HL-60/S4 treated with phorbol 12-myristate 13-acetate at 8.2 ng/mL for 4 days and 3 days (cell line): ENCODE measurements at regions not wholly inside any gene's neighbourhood (a gene's known extent, or its start where the extent isn't known, plus 50 kb on each side); places are given as distances from the start of the nearest gene placed in this dataset.

Experiments
- in situ Hi-C: fragments of 300-500 bp; cut with MboI; formaldehyde crosslinking; loops from 2 replicates; pipeline ENCODE4 v1.15.0; 2022; ENCODE audit warnings: low sequenced_read_pairs

GRCh38 chr2:59654710-59655109 is 898.7 kb downstream of the BCL11A start:
- in situ Hi-C loops = no loop called here

- in situ Hi-C loops = no loop called here
Measured at GRCh38 chr2:59653164-59653563, 900.3 kb downstream of the BCL11A start.

- in situ Hi-C loops = no loop called here
Measured at GRCh38 chr2:59630789-59631188, 922.7 kb downstream of the BCL11A start.

GRCh38 chr2:59627599-59627998 is 925.9 kb downstream of the BCL11A start:
- in situ Hi-C loops = no loop called here

- in situ Hi-C loops = no loop called here
Measured at GRCh38 chr2:59622599-59623308, 930.7 kb downstream of the BCL11A start.

- in situ Hi-C loops = no loop called here
Measured at GRCh38 chr2:59604123-59604522, 949.3 kb downstream of the BCL11A start.

GRCh38 chr2:59594671-59595222 is 958.7 kb downstream of the BCL11A start:
- in situ Hi-C loops = no loop called here

GRCh38 chr2:59590798-59591197 is 962.7 kb downstream of the BCL11A start:
- in situ Hi-C loops = no loop called here

- in situ Hi-C loops = no loop called here
Measured at GRCh38 chr2:59589881-59590280, 963.6 kb downstream of the BCL11A start.

- in situ Hi-C loops = no loop called here
Measured at GRCh38 chr2:59588286-59588685, 965.2 kb downstream of the BCL11A start.

- in situ Hi-C loops = no loop called here
Measured at GRCh38 chr2:59586176-59586575, 967.3 kb downstream of the BCL11A start.

- in situ Hi-C loops = no loop called here
Measured at GRCh38 chr2:59585655-59586054, 967.8 kb downstream of the BCL11A start.

- in situ Hi-C loops = no loop called here
Measured at GRCh38 chr2:59584958-59585357, 968.5 kb downstream of the BCL11A start.

- in situ Hi-C loops = no loop called here
Measured at GRCh38 chr2:59583173-59583765, 970.2 kb downstream of the BCL11A start.

GRCh38 chr2:59578349-59578748 is 975.1 kb downstream of the BCL11A start:
- in situ Hi-C loops = no loop called here

- in situ Hi-C loops = no loop called here
Measured at GRCh38 chr2:59575191-59575590, 978.3 kb downstream of the BCL11A start.

GRCh38 chr2:59572227-59572626 is 981.2 kb downstream of the BCL11A start:
- in situ Hi-C loops = no loop called here

GRCh38 chr2:59570818-59571217 is 982.6 kb downstream of the BCL11A start:
- in situ Hi-C loops = no loop called here

GRCh38 chr2:59569124-59569523 is 984.3 kb downstream of the BCL11A start:
- in situ Hi-C loops = no loop called here

GRCh38 chr2:59568461-59568860 is 985.0 kb downstream of the BCL11A start:
- in situ Hi-C loops = no loop called here

- in situ Hi-C loops = no loop called here
Measured at GRCh38 chr2:59567151-59567550, 986.3 kb downstream of the BCL11A start.

GRCh38 chr2:59566739-59567138 is 986.7 kb downstream of the BCL11A start:
- in situ Hi-C loops = no loop called here
